Lower leg skin (tissue), 3 donors: ENCODE measurements at regions not wholly inside any gene's neighbourhood (a gene's known extent, or its start where the extent isn't known, plus 50 kb on each side); places are given as distances from the start of the nearest gene placed in this dataset.

ENCODE experiments used
- POLR2A ChIP-seq, 2 donors: fragments of 450-650 bp; IDR thresholded peaks; one replicate each; pipeline ENCODE4 v1.6.1; 2016 to 2017; ENCODE audit warnings: antibody characterized with exemption in 2 of 2, mild to moderate bottlenecking in 1 of 2, moderate library complexity in 1 of 2
- TF ChIP-seq, protein P1 (sequence below), 3 donors: fragments of 450-650 bp; IDR thresholded peaks; one replicate each; pipeline ENCODE4 v1.5.1; 2016; ENCODE audit warnings: antibody characterized with exemption in 3 of 3, mild to moderate bottlenecking in 3 of 3, moderate library complexity in 2 of 3

GRCh38 chr11:15419696-15420095 is 305.0 kb downstream of the INSC start:
- TF ChIP-seq, protein P1, sequence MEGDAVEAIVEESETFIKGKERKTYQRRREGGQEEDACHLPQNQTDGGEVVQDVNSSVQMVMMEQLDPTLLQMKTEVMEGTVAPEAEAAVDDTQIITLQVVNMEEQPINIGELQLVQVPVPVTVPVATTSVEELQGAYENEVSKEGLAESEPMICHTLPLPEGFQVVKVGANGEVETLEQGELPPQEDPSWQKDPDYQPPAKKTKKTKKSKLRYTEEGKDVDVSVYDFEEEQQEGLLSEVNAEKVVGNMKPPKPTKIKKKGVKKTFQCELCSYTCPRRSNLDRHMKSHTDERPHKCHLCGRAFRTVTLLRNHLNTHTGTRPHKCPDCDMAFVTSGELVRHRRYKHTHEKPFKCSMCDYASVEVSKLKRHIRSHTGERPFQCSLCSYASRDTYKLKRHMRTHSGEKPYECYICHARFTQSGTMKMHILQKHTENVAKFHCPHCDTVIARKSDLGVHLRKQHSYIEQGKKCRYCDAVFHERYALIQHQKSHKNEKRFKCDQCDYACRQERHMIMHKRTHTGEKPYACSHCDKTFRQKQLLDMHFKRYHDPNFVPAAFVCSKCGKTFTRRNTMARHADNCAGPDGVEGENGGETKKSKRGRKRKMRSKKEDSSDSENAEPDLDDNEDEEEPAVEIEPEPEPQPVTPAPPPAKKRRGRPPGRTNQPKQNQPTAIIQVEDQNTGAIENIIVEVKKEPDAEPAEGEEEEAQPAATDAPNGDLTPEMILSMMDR (IDR thresholded peaks at IDR 0.05): no peak
- TF ChIP-seq POLR2A (IDR thresholded peaks at IDR 0.05): no peak
